RWPE2 (cell line): ENCODE measurements at regions not wholly inside any gene's neighbourhood (a gene's known extent, or its start where the extent isn't known, plus 50 kb on each side); places are given as distances from the start of the nearest gene placed in this dataset.

Experiments
- ATAC-seq: fragments of 200-7000 bp; cut with Tn5 transposase; 3 replicates; pipeline ENCODE4 v1.9.1; 2021; ENCODE audit warnings: low read depth
- DNase-seq: peaks from one replicate; pipeline ENCODE4 v3.0.0-alpha.2; 2020; ENCODE audit warnings: low spot score
- H3K27ac ChIP-seq: fragments of 450-650 bp; 2 replicates; pipeline ENCODE4 v1.5.1; 2017; ENCODE audit warnings: mild to moderate bottlenecking; ENCODE audit not compliant: poor library complexity, severe bottlenecking
- H3K27me3 ChIP-seq: fragments of 250-450 bp; sonication (Bioruptor Pico); 2 replicates; pipeline ENCODE4 v1.5.1; 2021; ENCODE audit warnings: mild to moderate bottlenecking, moderate library complexity; ENCODE audit not compliant: insufficient read depth, poor library complexity, severe bottlenecking
- H3K36me3 ChIP-seq: fragments of 250-450 bp; sonication (Bioruptor Pico); 2 replicates; pipeline ENCODE4 v1.5.1; 2020; ENCODE audit warnings: low read depth, mild to moderate bottlenecking, moderate library complexity
- H3K4me1 ChIP-seq: fragments of 250-450 bp; sonication (Bioruptor Pico); 2 replicates; pipeline ENCODE4 v1.5.1; 2021; ENCODE audit warnings: mild to moderate bottlenecking, moderate library complexity; ENCODE audit not compliant: insufficient read depth, poor library complexity, severe bottlenecking
- H3K4me3 ChIP-seq: fragments of 250-450 bp; sonication (Bioruptor Pico); 2 replicates; pipeline ENCODE4 v1.5.1; 2021; ENCODE audit warnings: mild to moderate bottlenecking, moderate library complexity; ENCODE audit not compliant: severe bottlenecking
- H3K9me3 ChIP-seq: fragments of 250-450 bp; sonication (Bioruptor Pico); 2 replicates; pipeline ENCODE4 v1.5.1; 2021; ENCODE audit warnings: mild to moderate bottlenecking, moderate library complexity; ENCODE audit not compliant: severe bottlenecking
- CTCF ChIP-seq: fragments of 450-650 bp; IDR thresholded peaks from one replicate; pipeline ENCODE4 v1.5.1; 2017; ENCODE audit warnings: mild to moderate bottlenecking, moderate library complexity; ENCODE audit not compliant: poor library complexity, severe bottlenecking

GRCh38 chr13:50152655-50153309, 137.5 kb downstream of the KCNRG start:
- H3K4me3 ChIP-seq: no peak overlapping the region
- no peak for TF ChIP-seq CTCF
- peaks cover 4% of the 10 kb centered on the region for H3K4me1 ChIP-seq
- no peak overlapping the region for H3K27ac ChIP-seq
- H3K36me3 ChIP-seq: no peaks in the 10 kb centered on the region
- ATAC-seq (0 out of 3 replicates have a peak, but pooled peaks have one; percentile 17), DNase-seq (no peak)
- no peaks in the 10 kb centered on the region for H3K9me3 ChIP-seq
- no peaks in the 10 kb centered on the region for H3K27me3 ChIP-seq

GRCh38 chr13:50153401-50153800, 138.2 kb downstream of the KCNRG start:
- Histone ChIP-seq H3K27me3 (no peaks in the 10 kb centered on the region), H3K27ac (no peak overlapping the region), H3K4me1 (peaks cover 4% of the 10 kb centered on the region), H3K36me3 (no peaks in the 10 kb centered on the region), H3K9me3 (no peaks in the 10 kb centered on the region), H3K4me3 (no peak overlapping the region)
- no peak for TF ChIP-seq CTCF
- DNase-seq: no peak
- no peak for ATAC-seq

GRCh38 chr13:50153876-50154275, 138.6 kb downstream of the KCNRG start:
- Histone ChIP-seq H3K27me3 (no peaks in the 10 kb centered on the region), H3K36me3 (no peaks in the 10 kb centered on the region), H3K27ac (no peak overlapping the region), H3K4me1 (peaks cover 4% of the 10 kb centered on the region), H3K9me3 (no peaks in the 10 kb centered on the region), H3K4me3 (no peak overlapping the region)
- TF ChIP-seq CTCF: no peak
- DNase-seq: no peak
- ATAC-seq: no peak

- Histone ChIP-seq H3K27me3 (no peaks in the 10 kb centered on the region), H3K9me3 (no peaks in the 10 kb centered on the region), H3K4me1 (peaks cover 4% of the 10 kb centered on the region), H3K4me3 (no peak overlapping the region), H3K36me3 (no peaks in the 10 kb centered on the region), H3K27ac (no peak overlapping the region)
- DNase-seq: no peak
- TF ChIP-seq CTCF: no peak
- no peak for ATAC-seq
Measured at GRCh38 chr13:50154697-50155096, 139.5 kb downstream of the KCNRG start.

GRCh38 chr13:50156140-50156539, 140.9 kb downstream of the KCNRG start:
- Histone ChIP-seq H3K4me3 (no peak overlapping the region), H3K9me3 (no peaks in the 10 kb centered on the region), H3K4me1 (peaks cover 4% of the 10 kb centered on the region), H3K27ac (no peak overlapping the region), H3K36me3 (no peaks in the 10 kb centered on the region), H3K27me3 (no peaks in the 10 kb centered on the region)
- ATAC-seq: peak; percentile 58; the same call in 1 of the 3 replicates
- TF ChIP-seq CTCF: no peak
- no peak for DNase-seq
